Right cardiac atrium (tissue), 5 donors: ENCODE measurements at regions not wholly inside any gene's neighbourhood (a gene's known extent, or its start where the extent isn't known, plus 50 kb on each side); places are given as distances from the start of the nearest gene placed in this dataset.

Experiments used
- ATAC-seq, 2 donors: fragments of 200-7000 bp; cut with Tn5 transposase; one replicate each; pipeline versions ENCODE4 v1.8.0 to v1.9.1; 2020; ENCODE audit warnings: moderate library complexity in 2 of 2, mild to moderate bottlenecking in 1 of 2
- DNase-seq, 3 donors: peaks; one replicate each; pipeline ENCODE4 v3.0.0-alpha.2; 2020
- H3K27ac ChIP-seq: one replicate; pipeline ENCODE4 v1.5.1; 2013; ENCODE audit warnings: mild to moderate bottlenecking, low read length, control low read depth, moderate library complexity
- H3K27me3 ChIP-seq: one replicate; pipeline ENCODE4 v1.6.1; 2013; ENCODE audit not compliant: control insufficient read depth, insufficient read depth
- H3K4me1 ChIP-seq: one replicate; pipeline ENCODE4 v1.6.1; 2013; ENCODE audit warnings: low read length; ENCODE audit not compliant: control insufficient read depth, insufficient read depth
- H3K4me3 ChIP-seq: one replicate; pipeline ENCODE4 v1.5.1; 2013; ENCODE audit warnings: low read length, control low read depth
- H3K9me3 ChIP-seq: one replicate; pipeline ENCODE4 v1.6.1; 2013; ENCODE audit warnings: low read length; ENCODE audit not compliant: control insufficient read depth
- WGBS: extraction: QIAGEN DNeasy Blood & Tissue Kit; methylation state at CpG from one replicate; pipeline ENCODE4 v1.1.7; 2013; 5-methylcytosine and 5-hydroxymethylcytosine counted together
- intact Hi-C, 4 donors: fragments of 100-400 bp; cut with DNase I; formaldehyde crosslinking; loops; one replicate each; pipeline versions ENCODE4 v1.11.0 to v1.14.0; 2022 to 2023
- donor health status: healthy with polysubstance abuse.
- donor health status: DM: no; HTN: yes; CAD: no.
- donor health status: DM: no; HTN: no; CAD: no.
- donor health status: DM: no; HTN: yes; CAD: no; lungs with severe emphysema.
- donor health status: DM: yes; HTN: yes; CAD: no.

DNA sequence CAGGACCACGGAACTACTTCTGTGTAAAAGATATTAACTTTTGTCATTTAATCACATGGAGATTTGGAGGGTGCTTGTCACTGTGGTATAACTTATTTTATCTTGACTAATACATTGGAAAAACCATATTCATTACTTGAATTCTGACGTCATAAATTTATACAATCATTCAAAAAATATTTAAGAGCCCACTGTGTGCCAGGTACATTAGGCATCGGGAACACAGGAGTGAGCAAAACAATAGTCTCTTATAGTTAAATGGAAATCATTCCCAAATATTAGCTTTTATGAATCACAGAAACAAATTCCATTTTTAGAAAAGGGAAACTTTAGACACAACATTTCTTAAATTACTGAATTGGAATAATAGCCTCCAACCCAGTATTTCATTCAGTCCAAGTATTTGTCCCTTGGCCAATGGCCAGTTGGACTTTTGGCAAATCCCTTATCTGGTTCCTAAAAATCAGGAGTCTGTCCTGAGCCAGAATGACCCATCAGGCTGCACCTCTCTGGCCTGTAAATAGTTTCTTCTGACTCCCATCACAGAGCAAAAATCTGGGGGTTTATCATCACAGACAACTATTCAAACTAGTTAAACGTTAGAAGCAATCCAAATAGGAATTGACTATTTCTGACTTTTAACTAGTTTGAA lies 104.3 kb upstream of the FSTL4 start:
- Histone ChIP-seq H3K4me3 (no peak overlapping the region), H3K9me3 (no peaks in the 10 kb centered on the region), H3K4me1 (no peaks in the 10 kb centered on the region), H3K27ac (no peak overlapping the region), H3K27me3 (no peaks in the 10 kb centered on the region)
- WGBS: 70% methylated on average over 4 of the region's 4 CpGs
- ATAC-seq (no peak), DNase-seq (no peak)
- intact Hi-C loops: no loop called here

DNA sequence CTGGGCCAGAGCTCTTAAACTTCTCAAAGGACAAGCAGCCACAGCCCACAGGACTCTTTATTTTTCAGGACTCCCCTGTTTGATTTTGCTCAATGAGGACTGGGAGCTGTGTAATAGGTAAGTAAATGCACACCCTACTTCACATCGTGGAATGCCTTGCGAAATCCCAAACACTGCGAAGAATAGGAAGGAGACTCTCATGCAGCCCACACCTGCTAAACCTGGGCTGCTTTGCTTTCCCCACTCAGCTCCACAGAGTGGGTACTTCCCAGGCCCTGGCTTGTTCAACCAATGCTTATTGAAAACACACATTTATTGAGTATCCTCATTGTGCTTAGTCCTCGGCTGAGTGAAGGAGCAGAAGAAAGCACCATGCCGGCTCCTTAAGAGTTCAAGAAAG lies 103.3 kb upstream of the FSTL4 start:
- no peaks in the 10 kb centered on the region for H3K4me1 ChIP-seq
- no peak for ATAC-seq
- intact Hi-C loops: no loop called here
- no peak for DNase-seq
- no peaks in the 10 kb centered on the region for H3K27me3 ChIP-seq
- WGBS: 79% methylated on average over 5 of the region's 5 CpGs
- H3K9me3 ChIP-seq: no peaks in the 10 kb centered on the region
- H3K4me3 ChIP-seq: no peak overlapping the region
- H3K27ac ChIP-seq: no peak overlapping the region

DNA sequence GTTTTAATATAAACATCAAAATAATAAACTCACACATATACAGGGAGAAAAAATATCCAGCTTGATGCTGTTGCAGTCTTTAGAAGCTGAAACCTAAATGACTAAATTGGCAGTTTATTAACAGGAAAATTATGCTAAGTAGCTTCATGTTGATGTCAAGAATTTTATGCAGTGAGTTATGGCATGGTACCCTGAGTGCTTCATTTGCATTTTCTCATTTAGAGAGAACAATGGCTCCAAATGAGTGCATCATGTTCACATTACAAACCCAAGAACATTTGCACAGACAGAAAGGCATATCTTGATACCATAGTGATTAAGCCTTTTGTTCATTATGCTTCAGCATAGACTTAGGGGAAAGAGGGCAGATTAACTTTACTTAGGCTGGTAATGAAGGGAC lies 102.9 kb upstream of the FSTL4 start:
- H3K4me3 ChIP-seq: no peak overlapping the region
- H3K9me3 ChIP-seq: no peaks in the 10 kb centered on the region
- no peaks in the 10 kb centered on the region for H3K27me3 ChIP-seq
- ATAC-seq (no peak), DNase-seq (no peak)
- no peaks in the 10 kb centered on the region for H3K4me1 ChIP-seq
- intact Hi-C loops: no loop called here
- no peak overlapping the region for H3K27ac ChIP-seq

DNA sequence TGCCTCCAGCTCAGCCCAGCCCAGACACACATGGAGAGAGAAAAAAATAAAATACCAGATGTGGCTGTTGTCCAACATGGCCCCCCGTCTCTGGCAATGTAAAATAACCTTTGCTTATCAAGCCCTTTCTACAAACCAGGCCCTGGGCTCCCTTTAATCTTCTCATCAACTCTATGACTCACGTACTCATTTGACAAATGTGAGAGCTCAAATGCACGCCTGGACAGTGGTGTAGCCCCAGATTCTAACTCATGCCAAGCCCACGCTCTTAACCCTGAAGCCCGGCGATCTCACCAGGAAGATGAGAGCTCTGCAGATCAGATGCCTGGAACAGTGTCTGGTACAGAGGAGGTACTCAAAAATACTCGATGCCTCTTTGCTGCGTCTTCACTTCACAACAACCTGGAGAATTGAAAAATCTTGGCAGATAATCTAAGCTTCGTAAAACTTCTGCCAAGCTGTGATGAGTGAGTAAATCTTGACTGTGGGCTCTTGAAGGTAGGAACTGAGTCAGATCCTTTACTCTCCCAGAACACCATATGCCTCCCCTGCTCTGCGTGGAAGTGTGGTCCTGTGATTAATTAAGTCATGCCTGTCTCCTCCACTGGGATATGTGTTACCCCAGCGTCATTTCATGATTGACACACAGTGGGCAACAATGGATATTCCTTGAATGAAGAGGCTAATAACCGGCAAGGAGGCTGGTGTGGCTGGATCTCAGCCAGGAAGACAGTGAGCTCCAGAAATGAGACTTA lies 102.0 kb upstream of the FSTL4 start:
- Histone ChIP-seq H3K9me3 (no peaks in the 10 kb centered on the region), H3K4me1 (no peaks in the 10 kb centered on the region), H3K27ac (no peak overlapping the region), H3K4me3 (no peak overlapping the region), H3K27me3 (no peaks in the 10 kb centered on the region)
- ATAC-seq (no peak), DNase-seq (no peak)
- intact Hi-C loops: no loop called here
- WGBS: 68% methylated on average over 12 of the region's 12 CpGs

DNA sequence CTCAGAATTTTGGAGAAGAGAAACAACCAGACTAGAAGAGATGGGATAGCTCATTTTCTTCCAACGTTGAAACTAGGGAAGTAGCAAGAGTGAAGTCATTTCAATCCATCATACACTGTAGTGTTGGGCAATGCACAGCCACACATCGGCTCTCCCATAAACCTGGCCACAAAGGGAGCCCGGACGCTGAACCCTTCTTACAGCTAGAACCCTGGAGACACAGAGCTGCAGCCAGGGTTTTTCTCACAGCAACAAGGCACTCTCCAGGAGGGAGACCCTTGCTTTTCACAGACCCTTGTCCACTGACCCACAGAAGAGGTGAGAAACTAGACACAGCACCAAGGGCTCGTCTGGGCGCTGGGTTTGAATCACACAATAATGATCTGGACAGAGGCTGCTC lies 101.4 kb upstream of the FSTL4 start:
- intact Hi-C loops: no loop called here
- ATAC-seq (no peak), DNase-seq (no peak)
- Histone ChIP-seq H3K27ac (no peak overlapping the region), H3K4me1 (no peaks in the 10 kb centered on the region), H3K27me3 (no peaks in the 10 kb centered on the region), H3K4me3 (no peak overlapping the region), H3K9me3 (no peaks in the 10 kb centered on the region)
- 78% methylated on average over 6 of the region's 6 CpGs for whole genome bisulfite sequencing

DNA sequence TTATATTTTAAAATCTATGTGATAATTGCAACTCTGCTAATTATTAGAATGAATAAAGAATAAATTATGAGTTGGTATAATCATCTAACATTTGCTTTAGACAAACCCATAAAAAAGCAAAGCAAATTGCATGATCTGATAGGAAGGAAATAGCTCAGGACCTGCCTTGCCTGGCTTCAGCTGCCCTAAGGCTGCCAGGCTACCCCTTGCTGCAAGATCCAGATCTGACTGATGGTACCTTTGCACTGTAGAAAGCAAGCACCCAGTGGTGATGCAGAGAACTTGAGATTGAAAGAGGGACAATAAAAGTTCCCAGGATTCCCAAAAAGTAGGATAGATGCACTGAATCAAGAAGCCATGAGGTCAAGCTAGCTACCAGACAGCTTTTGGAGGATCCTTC lies 100.9 kb upstream of the FSTL4 start:
- Histone ChIP-seq H3K4me1 (no peaks in the 10 kb centered on the region), H3K4me3 (no peak overlapping the region), H3K27ac (no peak overlapping the region), H3K9me3 (no peaks in the 10 kb centered on the region), H3K27me3 (no peaks in the 10 kb centered on the region)
- intact Hi-C loops: no loop called here
- DNase-seq (no peak), ATAC-seq (no peak)

DNA sequence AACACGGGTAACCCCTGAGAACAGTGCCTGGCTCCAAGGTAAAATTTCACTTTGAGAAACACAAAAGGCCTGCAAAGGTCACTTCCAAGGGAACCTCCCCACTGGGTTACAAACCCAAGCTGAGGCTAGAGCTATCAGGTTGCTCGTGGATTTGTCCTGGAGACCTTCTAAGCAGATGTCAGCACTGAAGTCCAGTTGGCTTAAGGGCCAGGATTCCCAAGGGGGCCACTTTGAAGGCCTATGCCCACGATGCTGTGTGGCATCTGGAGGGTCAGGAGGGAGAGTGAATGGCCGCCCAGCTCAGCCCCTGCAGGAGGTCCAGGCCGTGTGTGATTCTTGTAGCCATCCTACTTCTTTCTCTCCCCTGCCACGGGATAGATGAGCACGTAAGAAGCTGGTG lies 100.2 kb upstream of the FSTL4 start:
- no peak for DNase-seq
- H3K4me1 ChIP-seq: no peaks in the 10 kb centered on the region
- intact Hi-C loops: no loop called here
- no peak overlapping the region for H3K27ac ChIP-seq
- WGBS: 76% methylated on average over 7 of the region's 7 CpGs
- no peaks in the 10 kb centered on the region for H3K27me3 ChIP-seq
- H3K4me3 ChIP-seq: no peak overlapping the region
- ATAC-seq: no peak
- H3K9me3 ChIP-seq: no peaks in the 10 kb centered on the region

DNA sequence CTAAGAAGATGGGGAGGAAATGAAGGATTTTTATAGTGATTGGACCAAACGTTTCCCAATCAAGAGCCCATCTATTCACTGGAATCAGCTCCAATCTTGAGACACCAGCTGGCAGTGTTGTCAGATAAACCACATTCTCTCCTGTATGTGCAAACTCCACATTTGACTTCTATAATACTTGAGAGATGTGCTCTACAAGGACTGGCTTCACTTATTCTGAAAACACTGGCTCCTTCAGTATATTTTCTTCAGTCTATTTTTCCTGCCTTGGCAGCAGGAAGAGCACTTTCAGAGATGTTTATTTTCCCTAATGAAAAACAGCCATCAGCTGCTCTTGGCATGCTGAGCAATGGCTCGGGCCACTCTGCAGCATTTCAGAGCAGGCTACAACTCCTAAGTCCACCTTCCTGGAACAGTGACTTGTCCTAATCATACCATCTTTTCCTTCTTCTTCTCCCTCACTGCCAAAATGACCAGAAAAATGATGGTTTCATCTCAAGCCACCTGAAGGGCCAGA lies 96.9 kb upstream of the FSTL4 start:
- no peak overlapping the region for H3K27ac ChIP-seq
- H3K9me3 ChIP-seq: no peaks in the 10 kb centered on the region
- WGBS: 23% methylated on average over 2 of the region's 2 CpGs
- intact Hi-C loops: no loop called here
- ATAC-seq (no peak), DNase-seq (no peak)
- H3K4me3 ChIP-seq: no peak overlapping the region
- H3K4me1 ChIP-seq: no peaks in the 10 kb centered on the region
- H3K27me3 ChIP-seq: no peaks in the 10 kb centered on the region

DNA sequence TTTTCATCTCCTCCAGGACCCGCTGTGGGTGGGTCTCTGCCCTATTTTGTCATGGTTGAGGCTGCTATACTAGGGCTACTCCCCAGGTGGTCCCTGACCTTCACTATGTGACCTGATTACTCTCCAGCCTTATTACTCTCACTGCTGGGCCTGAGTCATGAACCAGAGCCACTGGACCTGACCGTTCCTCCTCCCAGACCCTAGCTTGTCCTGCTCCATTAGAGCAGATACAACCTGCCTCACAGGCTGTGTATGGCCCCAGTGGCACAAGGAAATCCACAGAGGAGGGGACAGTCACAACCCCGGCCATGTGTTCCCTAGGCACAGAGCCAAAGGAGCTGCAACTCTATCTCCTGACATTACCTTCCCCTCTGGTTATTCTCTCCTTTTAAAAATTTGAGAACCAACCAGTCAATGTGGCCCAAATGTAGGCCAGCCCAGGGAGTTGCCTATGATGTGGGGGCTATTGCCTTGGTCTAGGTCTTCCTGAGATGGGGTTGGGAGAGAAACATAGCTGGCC lies 96.0 kb upstream of the FSTL4 start:
- intact Hi-C loops: no loop called here
- Histone ChIP-seq H3K9me3 (no peaks in the 10 kb centered on the region), H3K4me3 (no peak overlapping the region), H3K27ac (no peak overlapping the region), H3K27me3 (no peaks in the 10 kb centered on the region), H3K4me1 (no peaks in the 10 kb centered on the region)
- ATAC-seq: no peak
- no peak for DNase-seq
- WGBS: 74% methylated on average over 3 of the region's 3 CpGs

DNA sequence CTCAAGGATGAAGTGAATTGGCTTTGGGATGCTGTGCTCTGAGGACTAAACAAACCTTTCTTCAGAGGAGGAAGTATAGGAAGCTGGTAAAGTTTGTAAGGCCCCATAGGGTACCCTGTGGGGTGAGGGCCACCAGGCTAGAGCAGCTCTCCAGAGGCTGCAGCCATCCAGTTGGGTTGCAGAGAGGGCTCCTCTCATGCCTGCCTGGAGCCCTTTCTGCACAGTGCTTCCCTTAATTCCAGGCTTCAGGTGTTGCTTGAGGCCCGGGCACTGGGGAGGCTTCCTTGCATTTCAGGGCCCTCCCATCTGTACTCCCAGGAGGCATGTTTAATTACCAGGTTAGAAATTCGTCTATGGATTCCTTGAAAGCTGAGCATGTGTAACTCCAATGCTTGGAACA lies 95.3 kb upstream of the FSTL4 start:
- intact Hi-C loops: no loop called here
- Histone ChIP-seq H3K4me3 (no peak overlapping the region), H3K27ac (no peak overlapping the region), H3K9me3 (no peaks in the 10 kb centered on the region), H3K27me3 (no peaks in the 10 kb centered on the region), H3K4me1 (no peaks in the 10 kb centered on the region)
- ATAC-seq (no peak), DNase-seq (no peak)
- 49% methylated on average over 2 of the region's 2 CpGs for WGBS

DNA sequence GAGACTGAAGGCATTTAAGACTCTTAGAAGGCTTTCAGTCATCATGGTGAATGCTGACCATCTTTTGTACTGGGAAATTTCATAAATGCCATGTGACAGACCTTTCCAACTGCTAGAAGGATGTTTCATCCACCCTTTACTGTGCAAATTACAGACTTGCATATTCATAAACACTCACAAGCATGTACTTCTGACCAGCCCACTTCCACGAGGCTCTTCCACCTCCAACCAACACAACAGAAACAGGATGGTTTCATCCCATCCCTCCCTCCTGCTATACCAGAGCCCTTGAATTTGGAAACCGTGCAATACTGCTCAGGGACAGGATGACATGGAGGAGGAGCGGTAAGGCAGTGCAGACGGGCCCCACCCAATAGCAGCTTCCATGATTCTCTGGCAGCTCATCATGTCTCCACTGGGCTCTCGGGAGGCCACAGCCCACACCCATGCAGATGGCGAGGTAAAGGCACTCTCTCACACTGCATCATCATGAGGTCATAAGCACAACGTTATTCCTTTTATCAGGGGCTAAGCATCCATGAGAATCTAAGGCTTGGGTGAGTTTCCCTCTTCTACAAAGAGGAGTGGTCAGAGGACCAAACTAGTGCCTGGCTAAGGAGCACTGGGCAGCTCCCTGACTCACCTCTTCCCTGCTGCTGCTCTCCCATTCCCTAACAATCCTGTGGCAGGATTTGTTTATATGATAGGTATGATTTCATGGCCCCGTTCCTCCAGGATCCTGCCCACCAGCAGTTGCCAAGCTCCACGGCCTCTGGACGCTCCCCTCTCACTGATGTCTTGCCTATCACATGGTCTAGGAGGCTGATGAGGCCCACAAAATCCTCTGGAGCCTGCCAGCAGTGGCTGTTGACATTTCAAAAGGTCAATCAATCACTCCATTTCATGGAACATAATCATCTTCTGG lies 94.4 kb upstream of the FSTL4 start:
- no peaks in the 10 kb centered on the region for H3K27me3 ChIP-seq
- H3K4me1 ChIP-seq: no peaks in the 10 kb centered on the region
- DNase-seq (no peak), ATAC-seq (no peak)
- H3K4me3 ChIP-seq: no peak overlapping the region
- no peaks in the 10 kb centered on the region for H3K9me3 ChIP-seq
- no peak overlapping the region for H3K27ac ChIP-seq
- intact Hi-C loops: no loop called here
- WGBS: 82% methylated on average over 10 of the region's 10 CpGs
